ENCODE measurements at regions not wholly inside any gene's neighbourhood (a gene's known extent, or its start where the extent isn't known, plus 50 kb on each side); places are given as distances from the start of the nearest gene placed in this dataset.
A peak's percentile ranks its signal among the peaks of the same experiment; 100 is the strongest.
"Not testable (repeated sequence)": the region's sequence is repeated elsewhere in the genome, so short reads cannot be mapped to it uniquely, and the experiment has no call there.

- TF ChIP-seq EZH2phosphoT487 (IDR thresholded peaks at IDR 0.05; ENCODE audit: insufficient read depth, low read depth) (no peak), EZH2 (IDR thresholded peaks at IDR 0.05; ENCODE audit: insufficient read depth, poor library complexity, severe bottlenecking) (no peak)
- Histone ChIP-seq H3K27ac (no peak overlapping the region), H3K9me2 (ENCODE audit: insufficient read depth) (no peaks in the 10 kb centered on the region), H3K4me3 (no peak overlapping the region), H4K20me1 (ENCODE audit: insufficient read depth) (no peaks in the 10 kb centered on the region), H3K4me2 (ENCODE audit: unreplicated experiment) (no peak overlapping the region), H3K9ac (no peak overlapping the region), H3F3A (ENCODE audit: insufficient read depth) (no peaks in the 10 kb centered on the region), H3K27me3 (replicated peaks; ENCODE audit: insufficient read depth) (no peaks in the 10 kb centered on the region), H3K4me1 (ENCODE audit: insufficient read depth) (peaks cover 19% of the 10 kb centered on the region), H3K79me2 (ENCODE audit: insufficient read depth) (no peaks in the 10 kb centered on the region), H3K36me3 (ENCODE audit: low read depth) (no peaks in the 10 kb centered on the region), H2AFZ (no peak overlapping the region), H3K9me3 (ENCODE audit: low read depth) (no peaks in the 10 kb centered on the region)
- in situ Hi-C loops (cut with MboI) = loop anchor here (25.0 kb wide), 1 partner anchor 271 kb away; no protein-coding TSS in a partner anchor
- DNase-seq = no peak
- 23 to 65% methylated on average over 1 of the region's 1 CpG for WGBS, 2 experiments (ENCODE audit: low coverage in 1 of 2, low lambda C conversion rate in 2 of 2, missing lambda C conversion rate in 2 of 2)
Measured at GRCh38 chr5:53166183-53166495, 56.6 kb upstream of the MOCS2 start.

DNA sequence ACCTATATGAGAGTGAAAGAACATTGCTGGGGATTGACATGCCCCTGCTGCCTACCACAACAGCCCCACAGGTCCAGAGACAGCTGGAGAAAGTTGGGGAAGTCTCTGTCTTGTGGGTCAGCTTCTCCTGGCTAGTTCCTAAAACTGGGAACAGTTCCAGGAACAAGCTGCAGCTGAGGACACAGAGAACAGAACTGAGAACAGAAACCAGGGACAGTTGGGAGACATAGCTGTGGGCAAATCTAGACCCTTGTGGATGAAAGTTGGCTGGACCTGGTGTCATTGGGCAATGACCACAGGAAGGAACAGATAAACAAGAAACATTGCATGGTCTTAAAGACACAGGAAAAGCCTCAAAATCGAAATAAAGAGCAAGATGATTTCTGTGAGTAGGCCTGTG, 58.3 kb upstream of the MOCS2 start:
- in situ Hi-C loops (cut with MboI) = loop anchor here (25.0 kb wide), 1 partner anchor 269 kb away; no protein-coding TSS in a partner anchor
- no peak overlapping the region for H3K27ac ChIP-seq
- no peak overlapping the region for H3K4me3 ChIP-seq
- no peaks in the 10 kb centered on the region for H3K36me3 ChIP-seq (ENCODE audit: low read depth)
- no peaks in the 10 kb centered on the region for H3K79me2 ChIP-seq (ENCODE audit: insufficient read depth)
- H3K9me3 ChIP-seq (ENCODE audit: low read depth) = no peaks in the 10 kb centered on the region
- H3K27me3 ChIP-seq (replicated peaks; ENCODE audit: insufficient read depth) = no peaks in the 10 kb centered on the region
- H2AFZ ChIP-seq = peak overlapping the region; percentile 68
- no peaks in the 10 kb centered on the region for H3K9me2 ChIP-seq (ENCODE audit: insufficient read depth)
- no peak overlapping the region for H3K9ac ChIP-seq
- H3K4me1 ChIP-seq (ENCODE audit: insufficient read depth) = peaks cover 19% of the 10 kb centered on the region
- WGBS, 2 experiments (ENCODE audit: low coverage in 1 of 2, low lambda C conversion rate in 2 of 2, missing lambda C conversion rate in 2 of 2) = 13 to 22% methylated on average over 1 of the region's 1 CpG
- no peaks in the 10 kb centered on the region for H4K20me1 ChIP-seq (ENCODE audit: insufficient read depth)
- no peak overlapping the region for H3K4me2 ChIP-seq (ENCODE audit: unreplicated experiment)
- peak; percentile 30 for DNase-seq
- H3F3A ChIP-seq (ENCODE audit: insufficient read depth) = no peaks in the 10 kb centered on the region
- no peak for TF ChIP-seq EZH2phosphoT487 (IDR thresholded peaks at IDR 0.05; ENCODE audit: insufficient read depth, low read depth)
- no peak for TF ChIP-seq EZH2 (IDR thresholded peaks at IDR 0.05; ENCODE audit: insufficient read depth, poor library complexity, severe bottlenecking)

GRCh38 chr5:53169933-53170332, 60.4 kb upstream of the MOCS2 start:
- Histone ChIP-seq H2AFZ (no peak overlapping the region), H3K9me3 (ENCODE audit: low read depth) (no peaks in the 10 kb centered on the region), H3K36me3 (ENCODE audit: low read depth) (no peaks in the 10 kb centered on the region), H3K27me3 (replicated peaks; ENCODE audit: insufficient read depth) (no peaks in the 10 kb centered on the region), H3K79me2 (ENCODE audit: insufficient read depth) (no peaks in the 10 kb centered on the region), H3K4me3 (no peak overlapping the region), H3K4me2 (ENCODE audit: unreplicated experiment) (no peak overlapping the region), H3F3A (ENCODE audit: insufficient read depth) (no peaks in the 10 kb centered on the region), H3K4me1 (ENCODE audit: insufficient read depth) (peaks cover 19% of the 10 kb centered on the region), H3K9me2 (ENCODE audit: insufficient read depth) (no peaks in the 10 kb centered on the region), H3K27ac (no peak overlapping the region), H3K9ac (no peak overlapping the region), H4K20me1 (ENCODE audit: insufficient read depth) (no peaks in the 10 kb centered on the region)
- WGBS, 2 experiments (ENCODE audit: low coverage in 1 of 2, low lambda C conversion rate in 2 of 2, missing lambda C conversion rate in 2 of 2) = 52 to 62% methylated on average over 3 of the region's 3 CpGs
- no peak for TF ChIP-seq EZH2 (IDR thresholded peaks at IDR 0.05; ENCODE audit: insufficient read depth, poor library complexity, severe bottlenecking)
- TF ChIP-seq EZH2phosphoT487 (IDR thresholded peaks at IDR 0.05; ENCODE audit: insufficient read depth, low read depth) = no peak
- no peak for DNase-seq
- in situ Hi-C loops (cut with MboI) = loop anchor here (25.0 kb wide), 1 partner anchor 267 kb away; no protein-coding TSS in a partner anchor

DNA sequence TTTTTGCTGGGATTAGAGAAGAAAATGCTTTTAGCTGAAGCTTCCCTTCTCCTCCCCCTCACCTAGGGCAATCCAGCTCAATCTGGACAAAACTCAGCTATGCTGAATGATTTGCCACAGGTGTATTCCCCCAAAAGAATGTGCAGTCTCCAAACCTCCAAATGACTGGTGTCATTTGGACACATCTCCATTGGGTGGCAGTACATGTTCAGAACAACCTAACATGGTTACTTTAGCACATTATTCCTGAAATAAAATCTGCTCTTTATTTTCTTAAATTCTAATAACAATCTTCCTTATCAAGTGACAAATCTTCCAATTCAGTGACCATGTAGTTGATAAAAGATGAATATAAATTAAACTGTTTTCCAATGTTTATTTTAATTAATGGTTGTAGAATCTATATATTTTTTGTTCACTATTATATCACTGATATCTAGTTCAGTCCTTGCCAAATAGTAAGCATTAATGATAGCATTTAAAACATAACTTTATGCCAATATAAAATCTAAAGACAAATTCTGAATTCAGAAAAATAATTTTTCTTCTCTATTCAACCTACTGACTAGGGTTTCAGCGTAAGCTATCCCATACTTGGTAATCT, 61.3 kb upstream of the MOCS2 start:
- H3K4me3 ChIP-seq = no peak overlapping the region
- TF ChIP-seq EZH2 (IDR thresholded peaks at IDR 0.05; ENCODE audit: insufficient read depth, poor library complexity, severe bottlenecking) (no peak), EZH2phosphoT487 (IDR thresholded peaks at IDR 0.05; ENCODE audit: insufficient read depth, low read depth) (no peak)
- H3K4me2 ChIP-seq (ENCODE audit: unreplicated experiment) = no peak overlapping the region

DNA sequence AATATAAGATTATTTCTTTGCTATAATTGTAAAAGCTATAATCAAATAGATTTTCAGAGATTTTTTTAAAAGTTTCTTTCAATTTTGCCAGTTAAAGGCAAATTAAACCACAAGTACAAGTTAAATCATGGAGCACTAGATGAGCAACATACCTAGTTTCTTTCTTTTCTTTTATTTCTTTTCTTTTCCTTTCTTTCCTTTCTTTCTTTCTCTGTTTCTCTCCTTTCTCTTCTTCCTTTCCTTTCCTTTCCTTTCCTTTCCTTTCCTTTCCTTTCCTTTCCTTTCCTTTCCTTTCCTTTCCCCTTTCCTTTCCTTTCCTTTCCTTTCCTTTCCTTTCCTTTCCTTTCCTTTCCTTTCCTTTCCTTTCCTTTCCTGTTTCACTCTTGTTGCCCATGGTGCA, 62.5 kb upstream of the MOCS2 start:
- peaks cover 12% of the 10 kb centered on the region for H3K4me1 ChIP-seq (ENCODE audit: insufficient read depth)

More for the DNA sequence above, 61.3 kb upstream of the MOCS2 start:
- Histone ChIP-seq H3K27me3 (replicated peaks; ENCODE audit: insufficient read depth) (no peaks in the 10 kb centered on the region), H4K20me1 (ENCODE audit: insufficient read depth) (no peaks in the 10 kb centered on the region), H2AFZ (no peak overlapping the region), H3K9me3 (ENCODE audit: low read depth) (no peaks in the 10 kb centered on the region), H3K9me2 (ENCODE audit: insufficient read depth) (no peaks in the 10 kb centered on the region), H3K79me2 (ENCODE audit: insufficient read depth) (no peaks in the 10 kb centered on the region), H3K9ac (no peak overlapping the region), H3K36me3 (ENCODE audit: low read depth) (no peaks in the 10 kb centered on the region), H3K27ac (no peak overlapping the region), H3F3A (ENCODE audit: insufficient read depth) (no peaks in the 10 kb centered on the region), H3K4me1 (ENCODE audit: insufficient read depth) (peaks cover 19% of the 10 kb centered on the region)
- DNase-seq = peak; percentile 69
- WGBS, 2 experiments (ENCODE audit: low coverage in 1 of 2, low lambda C conversion rate in 2 of 2, missing lambda C conversion rate in 2 of 2) = 84 to 88% methylated on average over 1 of the region's 1 CpG
- in situ Hi-C loops (cut with MboI) = loop anchor here (25.0 kb wide), 1 partner anchor 266 kb away; no protein-coding TSS in a partner anchor

More for the DNA sequence above, 62.5 kb upstream of the MOCS2 start:
- not testable (repeated sequence) for H2AFZ ChIP-seq; H3K9me2 ChIP-seq (ENCODE audit: insufficient read depth); H3K27ac ChIP-seq; H3K4me3 ChIP-seq; H3K4me2 ChIP-seq (ENCODE audit: unreplicated experiment); H3K79me2 ChIP-seq (ENCODE audit: insufficient read depth); H3K36me3 ChIP-seq (ENCODE audit: low read depth); H3K9me3 ChIP-seq (ENCODE audit: low read depth); H4K20me1 ChIP-seq (ENCODE audit: insufficient read depth); H3K27me3 ChIP-seq (replicated peaks; ENCODE audit: insufficient read depth); H3K9ac ChIP-seq; DNase-seq; H3F3A ChIP-seq (ENCODE audit: insufficient read depth)
- in situ Hi-C loops (cut with MboI) = loop anchor here (25.0 kb wide), 1 partner anchor 265 kb away; no protein-coding TSS in a partner anchor

Measured in GM23248 (cell line).